NCI-H69 (cell line): ENCODE measurements at regions not wholly inside any gene's neighbourhood (a gene's known extent, or its start where the extent isn't known, plus 50 kb on each side); places are given as distances from the start of the nearest gene placed in this dataset.
"Not testable (repeated sequence)": the region's sequence is repeated elsewhere in the genome, so short reads cannot be mapped to it uniquely, and the experiment has no call there.

Experiments
- DNase-seq: peaks from one replicate; lab custom pipeline; 2025; lab: John Stamatoyannopoulos, UW

- DNase-seq = no peak
Measured at GRCh38 chr13:70995338-70995737, 871.7 kb downstream of the DACH1 start.

GRCh38 chr13:70994191-70994590, 872.8 kb downstream of the DACH1 start:
- no peak for DNase-seq

- no peak for DNase-seq
Measured at GRCh38 chr13:70987043-70987442, 878.8 kb upstream of the KLHL1 start.

- DNase-seq = no peak
Measured at GRCh38 chr13:70985371-70985770, 877.1 kb upstream of the KLHL1 start.

GRCh38 chr13:70981219-70981618, 873.0 kb upstream of the KLHL1 start:
- not testable (repeated sequence) for DNase-seq

GRCh38 chr13:70969321-70969720, 861.1 kb upstream of the KLHL1 start:
- no peak for DNase-seq

- no peak for DNase-seq
Measured at GRCh38 chr13:70967564-70967963, 859.3 kb upstream of the KLHL1 start.

- DNase-seq = no peak
Measured at GRCh38 chr13:70964874-70965273, 856.6 kb upstream of the KLHL1 start.

GRCh38 chr13:70964124-70964523, 855.9 kb upstream of the KLHL1 start:
- peak; percentile 65 for DNase-seq

GRCh38 chr13:70960841-70961443, 852.7 kb upstream of the KLHL1 start:
- peak; percentile 59 for DNase-seq

GRCh38 chr13:70959035-70959775, 851.0 kb upstream of the KLHL1 start:
- DNase-seq = peak; percentile 33

- DNase-seq = no peak
Measured at GRCh38 chr13:70955887-70956286, 847.6 kb upstream of the KLHL1 start.

GRCh38 chr13:70950664-70951063, 842.4 kb upstream of the KLHL1 start:
- DNase-seq = no peak

- peak; percentile 68 for DNase-seq
Measured at GRCh38 chr13:70945506-70945905, 837.3 kb upstream of the KLHL1 start.

- no peak for DNase-seq
Measured at GRCh38 chr13:70941454-70941853, 833.2 kb upstream of the KLHL1 start.

- DNase-seq = no peak
Measured at GRCh38 chr13:70938462-70938861, 830.2 kb upstream of the KLHL1 start.

GRCh38 chr13:70932511-70932910, 824.3 kb upstream of the KLHL1 start:
- no peak for DNase-seq

GRCh38 chr13:70923863-70924752, 815.9 kb upstream of the KLHL1 start:
- DNase-seq = no peak

GRCh38 chr13:70911286-70911685, 803.0 kb upstream of the KLHL1 start:
- DNase-seq = no peak

- DNase-seq = no peak
Measured at GRCh38 chr13:70908795-70909194, 800.5 kb upstream of the KLHL1 start.

GRCh38 chr13:70905035-70905434, 796.8 kb upstream of the KLHL1 start:
- no peak for DNase-seq

- DNase-seq = no peak
Measured at GRCh38 chr13:70896136-70896535, 787.9 kb upstream of the KLHL1 start.

- DNase-seq = no peak
Measured at GRCh38 chr13:70895599-70895998, 787.3 kb upstream of the KLHL1 start.
